ENCODE measurements at regions not wholly inside any gene's neighbourhood (a gene's known extent, or its start where the extent isn't known, plus 50 kb on each side); places are given as distances from the start of the nearest gene placed in this dataset.
A peak's percentile ranks its signal among the peaks of the same experiment; 100 is the strongest.
"Not testable (repeated sequence)": the region's sequence is repeated elsewhere in the genome, so short reads cannot be mapped to it uniquely, and the experiment has no call there.

DNA sequence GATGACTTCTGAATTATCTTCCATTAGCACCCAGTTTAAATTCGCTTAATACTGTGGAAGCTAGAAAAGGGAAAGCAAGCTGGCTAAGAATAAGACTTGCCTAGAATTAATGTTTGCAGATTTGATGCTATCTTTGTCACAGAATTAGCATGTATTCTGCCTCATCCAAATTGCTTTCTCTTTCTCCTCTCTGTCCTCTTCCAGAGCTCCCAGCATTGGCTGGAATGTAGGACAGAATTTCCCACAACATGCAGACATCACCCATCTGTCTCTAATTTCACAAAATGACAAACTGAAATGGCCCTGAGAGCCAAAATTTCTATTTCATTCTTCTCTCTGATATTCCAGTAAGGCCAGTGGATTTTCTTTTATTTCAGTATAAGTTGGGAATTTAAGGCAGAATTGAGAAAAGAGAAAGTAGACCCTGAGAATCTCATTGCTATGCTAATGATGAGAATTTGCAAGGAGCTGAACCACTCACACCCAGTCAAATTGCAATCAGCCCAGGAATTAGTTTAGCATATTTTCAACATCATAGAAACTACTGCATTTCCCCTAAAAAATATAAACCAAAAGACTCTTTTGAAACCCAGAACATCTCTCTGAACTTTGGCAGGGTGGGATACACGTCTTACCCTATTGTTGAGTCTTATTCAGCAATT is 188.8 kb downstream of the RCHY1 start:
- H3K27me3 Mint-ChIP-seq: peaks cover 5% of the 10 kb centered on the region
- no peak overlapping the region for H3K27ac Mint-ChIP-seq
- no peak overlapping the region for H3K4me3 Mint-ChIP-seq
- H3K4me1 Mint-ChIP-seq: no peaks in the 10 kb centered on the region
- H3K36me3 Mint-ChIP-seq: no peaks in the 10 kb centered on the region
- H3K9me3 Mint-ChIP-seq: peaks cover 0 to 1% (median 0%) of the 10 kb centered on the region in 3 donors

- H3K27ac Mint-ChIP-seq: no peak overlapping the region
- no peaks in the 10 kb centered on the region for H3K4me1 Mint-ChIP-seq
- H3K4me3 Mint-ChIP-seq: peak overlapping the region in 1 of 4 donors; percentile 39
- peaks cover 2% of the 10 kb centered on the region for H3K36me3 Mint-ChIP-seq
- H3K27me3 Mint-ChIP-seq: peaks cover 2% of the 10 kb centered on the region
- peaks cover 3 to 7% (median 4%) of the 10 kb centered on the region in 3 donors for H3K9me3 Mint-ChIP-seq
These were observed 192.7 kb downstream of the RCHY1 start for GRCh38 chr4:75321484-75321883.

DNA sequence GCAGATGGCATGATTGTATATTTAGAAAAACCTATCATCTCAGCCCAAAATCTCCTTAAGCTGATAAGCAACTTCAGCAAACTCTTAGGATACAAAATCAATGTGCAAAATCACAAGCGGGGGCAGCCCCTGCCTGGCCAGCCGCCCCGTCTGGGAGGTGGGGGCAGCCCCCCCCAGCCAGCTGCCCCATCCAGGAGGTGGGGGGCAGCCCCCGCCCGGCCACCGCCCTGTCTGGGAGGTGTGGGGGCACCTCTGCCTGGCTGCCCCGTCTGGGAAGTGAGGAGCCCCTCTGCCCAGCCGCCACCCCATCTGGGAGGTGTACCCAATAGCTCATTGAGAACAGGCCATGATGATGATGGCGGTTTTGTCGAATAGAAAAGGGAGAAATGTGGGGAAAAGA is 196.6 kb downstream of the RCHY1 start:
- peaks cover 10 to 26% (median 14%) of the 10 kb centered on the region in 3 donors for H3K9me3 Mint-ChIP-seq
- not testable (repeated sequence) for H3K36me3 Mint-ChIP-seq, H3K4me3 Mint-ChIP-seq, H3K4me1 Mint-ChIP-seq, H3K27ac Mint-ChIP-seq
- H3K27me3 Mint-ChIP-seq: peaks cover 12% of the 10 kb centered on the region

- Mint-ChIP-seq H3K9me3 (peaks cover 4 to 9% (median 5%) of the 10 kb centered on the region in 3 donors), H3K36me3 (no peaks in the 10 kb centered on the region), H3K4me3 (no peak overlapping the region), H3K4me1 (peaks cover 0 to 3% (median 3%) of the 10 kb centered on the region in 3 donors), H3K27ac (no peak overlapping the region), H3K27me3 (peaks cover 14% of the 10 kb centered on the region)
These were observed 206.2 kb downstream of the RCHY1 start for GRCh38 chr4:75308049-75308448.

DNA sequence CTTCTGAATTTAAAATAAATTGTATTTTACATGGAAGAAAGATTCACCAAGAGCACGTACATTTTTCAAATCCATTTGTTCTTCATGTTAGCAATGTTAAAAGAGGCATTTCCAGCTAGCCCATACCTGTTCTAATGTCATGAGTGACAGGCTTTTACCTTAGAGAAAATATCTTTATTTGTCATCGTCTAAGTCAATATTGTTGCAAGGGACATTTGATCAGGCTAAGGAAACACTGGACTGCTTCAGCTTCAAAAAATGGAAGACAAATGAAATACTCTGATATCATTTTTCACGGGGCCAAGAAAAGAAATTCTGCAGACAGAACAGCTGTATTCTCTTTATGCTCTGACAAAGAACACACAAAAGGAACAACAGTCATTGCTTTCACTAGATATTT is 207.7 kb downstream of the RCHY1 start:
- H3K27ac Mint-ChIP-seq: no peak overlapping the region
- peaks cover 0 to 2% (median 2%) of the 10 kb centered on the region in 3 donors for H3K4me1 Mint-ChIP-seq
- no peak overlapping the region for H3K4me3 Mint-ChIP-seq
- peaks cover 4 to 6% (median 4%) of the 10 kb centered on the region in 3 donors for H3K9me3 Mint-ChIP-seq
- peaks cover 18% of the 10 kb centered on the region for H3K27me3 Mint-ChIP-seq
- no peaks in the 10 kb centered on the region for H3K36me3 Mint-ChIP-seq

DNA sequence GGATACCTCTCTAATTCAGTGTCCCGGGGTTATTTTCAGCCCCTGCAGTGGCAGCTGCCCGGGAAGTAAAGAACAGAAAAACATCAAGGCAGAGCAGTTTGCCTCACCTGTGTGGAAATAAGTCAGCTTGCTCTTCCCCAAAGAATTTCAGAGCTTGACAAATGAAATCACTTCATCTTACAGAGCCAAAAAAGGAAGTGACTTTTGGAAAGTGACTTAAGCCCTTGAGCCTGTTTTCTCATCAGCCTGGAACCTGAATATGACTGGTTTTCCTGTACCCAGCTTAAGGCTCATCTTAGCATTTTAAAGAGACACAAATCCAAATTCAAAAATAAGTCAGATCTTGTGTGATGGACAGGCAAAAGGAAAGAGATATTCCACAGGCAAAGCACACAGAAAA is 211.6 kb downstream of the RCHY1 start:
- no peaks in the 10 kb centered on the region for H3K36me3 Mint-ChIP-seq
- no peaks in the 10 kb centered on the region for H3K4me1 Mint-ChIP-seq
- H3K27me3 Mint-ChIP-seq: peaks cover 14% of the 10 kb centered on the region
- no peak overlapping the region for H3K27ac Mint-ChIP-seq
- H3K4me3 Mint-ChIP-seq: no peak overlapping the region
- H3K9me3 Mint-ChIP-seq: peaks cover 2 to 6% (median 3%) of the 10 kb centered on the region in 3 donors

DNA sequence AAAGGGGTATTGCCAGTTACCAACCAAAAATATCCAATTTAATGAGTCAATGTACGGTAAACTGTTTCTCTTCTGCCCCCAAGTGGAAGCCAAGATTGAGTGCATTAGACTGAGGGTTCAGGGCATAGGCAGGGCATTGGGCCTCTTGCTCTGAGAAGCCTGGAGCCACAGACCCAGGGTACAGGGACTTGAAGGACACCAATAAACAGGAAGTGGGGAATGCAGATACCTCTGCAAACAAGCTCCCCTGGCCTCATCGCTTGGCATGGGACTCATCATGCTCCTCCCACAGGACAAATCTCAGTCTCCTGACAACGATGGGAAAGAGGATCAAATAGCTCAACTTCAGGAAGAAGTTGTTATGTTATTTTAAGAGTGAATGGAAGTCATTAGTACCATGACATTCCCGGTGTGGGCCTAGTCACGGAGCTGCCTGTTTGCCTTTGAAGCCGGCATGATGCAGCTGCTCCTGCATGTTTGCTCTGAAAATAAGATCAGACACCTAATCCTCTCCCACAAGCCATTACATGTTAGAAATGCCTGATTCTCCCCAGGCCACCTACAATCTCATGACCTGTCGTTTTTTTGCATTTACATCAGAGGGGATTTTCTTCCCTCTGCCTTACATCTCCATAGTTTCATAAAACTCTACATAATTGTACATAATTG is 224.2 kb downstream of the RCHY1 start:
- no peak overlapping the region for H3K4me3 Mint-ChIP-seq
- no peaks in the 10 kb centered on the region for H3K36me3 Mint-ChIP-seq
- H3K27ac Mint-ChIP-seq: no peak overlapping the region
- no peaks in the 10 kb centered on the region for H3K27me3 Mint-ChIP-seq
- no peaks in the 10 kb centered on the region for H3K9me3 Mint-ChIP-seq
- peaks cover 0 to 7% (median 0%) of the 10 kb centered on the region in 3 donors for H3K4me1 Mint-ChIP-seq

DNA sequence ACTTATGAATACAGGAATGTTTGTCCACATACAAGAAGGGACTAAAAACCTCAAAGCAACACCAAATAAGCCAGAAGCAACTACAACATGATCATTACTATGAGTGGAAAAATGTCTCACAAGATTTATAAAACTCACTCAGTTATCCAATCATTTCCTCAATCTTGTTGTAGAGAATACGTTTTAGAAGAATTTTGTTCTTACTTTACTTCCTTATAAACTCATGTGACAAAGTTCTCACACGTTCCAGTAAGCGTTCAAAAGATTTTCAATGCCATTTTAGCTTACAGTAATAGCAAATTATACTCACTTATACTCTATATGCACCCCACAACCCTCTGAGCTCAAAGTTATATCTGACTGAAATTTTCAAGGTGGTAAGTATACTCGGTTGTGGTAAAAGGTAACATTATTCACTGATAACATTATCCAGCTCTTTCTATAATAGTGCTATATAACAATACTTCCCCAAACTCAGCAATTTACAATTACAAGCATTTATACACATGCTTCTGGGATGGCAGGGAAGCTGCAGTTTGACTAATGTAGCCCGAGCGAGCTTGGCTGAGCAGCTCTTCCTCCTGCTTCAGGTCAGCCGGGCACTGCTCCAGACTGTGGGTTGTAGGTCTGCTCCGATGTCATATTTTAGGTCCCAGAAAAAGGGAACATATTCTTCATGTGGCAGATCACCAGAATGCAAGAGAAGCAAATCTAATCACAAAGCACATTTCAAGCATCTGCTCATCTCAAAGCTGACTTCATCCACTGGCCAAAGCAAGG is 226.3 kb downstream of the RCHY1 start:
- H3K27ac Mint-ChIP-seq: no peak overlapping the region
- no peaks in the 10 kb centered on the region for H3K9me3 Mint-ChIP-seq
- no peaks in the 10 kb centered on the region for H3K27me3 Mint-ChIP-seq
- no peaks in the 10 kb centered on the region for H3K36me3 Mint-ChIP-seq
- peaks cover 0 to 7% (median 0%) of the 10 kb centered on the region in 3 donors for H3K4me1 Mint-ChIP-seq
- no peak overlapping the region for H3K4me3 Mint-ChIP-seq

DNA sequence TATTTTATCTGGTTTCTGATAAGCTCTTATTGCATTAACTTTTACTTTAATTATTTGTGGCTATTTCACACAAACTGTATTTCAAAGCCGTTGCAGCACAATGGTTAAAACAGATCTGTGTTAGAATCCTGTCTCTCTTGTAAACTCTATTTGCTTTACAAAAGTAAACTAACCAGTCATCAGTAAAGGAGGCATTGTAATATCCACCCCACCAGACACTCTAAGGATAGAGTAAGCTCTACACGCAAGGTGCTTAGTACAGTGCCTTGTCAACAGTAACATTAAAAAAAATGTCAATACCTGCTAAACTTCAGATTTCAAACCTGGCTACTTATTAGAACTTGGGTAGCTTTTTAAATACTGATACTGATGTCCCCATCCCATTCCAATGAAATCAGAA is 228.4 kb downstream of the RCHY1 start:
- H3K36me3 Mint-ChIP-seq: no peaks in the 10 kb centered on the region
- no peaks in the 10 kb centered on the region for H3K9me3 Mint-ChIP-seq
- no peak overlapping the region for H3K4me3 Mint-ChIP-seq
- H3K27ac Mint-ChIP-seq: no peak overlapping the region
- no peaks in the 10 kb centered on the region for H3K27me3 Mint-ChIP-seq
- peaks cover 0 to 10% (median 2%) of the 10 kb centered on the region in 3 donors for H3K4me1 Mint-ChIP-seq

DNA sequence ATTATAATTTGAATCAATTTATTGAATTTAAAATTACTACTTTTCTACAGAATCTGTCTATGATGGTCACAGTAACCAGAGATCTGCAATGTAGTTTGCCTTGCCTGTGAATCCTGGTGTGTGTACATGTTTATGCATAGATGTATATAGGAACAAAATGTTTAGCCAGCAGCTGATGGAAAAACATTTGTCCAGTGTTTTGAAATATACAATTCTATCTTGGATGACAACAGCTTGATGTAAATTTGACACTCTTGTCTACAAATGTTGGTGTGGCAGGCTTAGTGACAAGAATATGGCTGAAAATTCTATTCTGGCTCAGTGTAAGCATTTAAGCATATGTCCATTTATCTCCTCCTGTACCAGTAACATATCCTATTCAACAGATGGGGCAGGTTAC is 229.4 kb downstream of the RCHY1 start:
- Mint-ChIP-seq H3K9me3 (peaks cover 0 to 3% (median 2%) of the 10 kb centered on the region in 3 donors), H3K4me1 (peaks cover 0 to 9% (median 2%) of the 10 kb centered on the region in 3 donors), H3K27me3 (no peaks in the 10 kb centered on the region), H3K27ac (no peak overlapping the region), H3K4me3 (no peak overlapping the region), H3K36me3 (no peaks in the 10 kb centered on the region)

GRCh38 chr4:75280461-75280860 is 233.7 kb downstream of the RCHY1 start:
- not testable (repeated sequence) for H3K27me3 Mint-ChIP-seq, H3K4me3 Mint-ChIP-seq, H3K4me1 Mint-ChIP-seq, H3K36me3 Mint-ChIP-seq, H3K9me3 Mint-ChIP-seq, H3K27ac Mint-ChIP-seq

GRCh38 chr4:75259306-75259705 is 254.9 kb downstream of the RCHY1 start:
- Mint-ChIP-seq H3K4me3 (no peak overlapping the region), H3K4me1 (peaks cover 0 to 5% (median 2%) of the 10 kb centered on the region in 3 donors), H3K27me3 (peaks cover 6% of the 10 kb centered on the region)

DNA sequence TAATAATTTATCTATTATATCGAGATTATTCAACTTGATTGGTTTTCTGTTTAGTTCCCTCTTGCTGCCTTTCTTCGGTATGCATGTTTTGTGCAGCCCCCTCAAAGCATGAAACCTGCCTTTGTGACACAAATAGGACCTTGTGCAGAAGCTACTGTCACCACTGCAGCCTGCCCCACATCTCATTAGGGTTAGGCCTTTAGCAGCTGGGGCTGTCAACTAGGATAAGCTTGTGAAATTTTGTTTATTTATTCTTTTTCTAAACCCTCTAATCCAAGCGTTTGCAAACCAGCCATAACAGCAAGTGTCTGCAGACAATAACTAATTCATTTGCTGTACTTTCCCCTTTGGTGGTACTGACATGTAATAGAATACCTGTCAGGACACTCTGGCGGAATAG is 258.9 kb downstream of the RCHY1 start:
- H3K27me3 Mint-ChIP-seq: peaks cover 14% of the 10 kb centered on the region
- no peak overlapping the region for H3K27ac Mint-ChIP-seq
- no peak overlapping the region for H3K4me3 Mint-ChIP-seq
- H3K9me3 Mint-ChIP-seq: no peaks in the 10 kb centered on the region
- peaks cover 9 to 15% (median 14%) of the 10 kb centered on the region in 3 donors for H3K4me1 Mint-ChIP-seq
- H3K36me3 Mint-ChIP-seq: no peaks in the 10 kb centered on the region

More at GRCh38 chr4:75259306-75259705, 254.9 kb downstream of the RCHY1 start:
- peak overlapping the region in 1 of 3 donors; percentile 54 for H3K27ac Mint-ChIP-seq
- peaks cover 0 to 6% (median 0%) of the 10 kb centered on the region in 3 donors for H3K9me3 Mint-ChIP-seq
- H3K36me3 Mint-ChIP-seq: no peaks in the 10 kb centered on the region

DNA sequence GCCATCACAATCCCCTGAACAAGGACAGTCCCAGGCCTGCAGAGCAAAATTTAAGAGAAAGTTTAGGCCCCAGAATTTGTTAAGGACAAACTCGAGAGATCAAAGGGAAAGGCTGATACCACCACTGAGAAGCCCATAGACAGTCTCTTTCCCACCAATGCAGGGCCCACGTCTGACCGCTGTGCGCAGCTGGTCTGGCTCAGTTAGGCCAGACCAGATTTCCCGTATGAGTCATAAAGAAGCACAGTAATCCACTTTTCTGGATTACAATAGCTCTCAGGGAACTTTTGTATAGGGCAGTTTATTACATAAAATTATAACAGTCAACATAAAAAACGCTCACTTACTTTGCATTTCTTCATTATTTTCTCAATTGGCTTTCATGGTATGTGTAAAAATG is 259.5 kb downstream of the RCHY1 start:
- no peaks in the 10 kb centered on the region for H3K9me3 Mint-ChIP-seq
- peaks cover 9 to 15% (median 14%) of the 10 kb centered on the region in 3 donors for H3K4me1 Mint-ChIP-seq
- no peaks in the 10 kb centered on the region for H3K36me3 Mint-ChIP-seq
- H3K27me3 Mint-ChIP-seq: peaks cover 14% of the 10 kb centered on the region
- H3K27ac Mint-ChIP-seq: no peak overlapping the region
- no peak overlapping the region for H3K4me3 Mint-ChIP-seq

GRCh38 chr4:75253094-75253493 is 261.1 kb downstream of the RCHY1 start:
- H3K4me3 Mint-ChIP-seq, H3K27ac Mint-ChIP-seq, H3K9me3 Mint-ChIP-seq, H3K36me3 Mint-ChIP-seq: not testable (repeated sequence)
- Mint-ChIP-seq H3K4me1 (peaks cover 9 to 17% (median 14%) of the 10 kb centered on the region in 3 donors), H3K27me3 (peaks cover 25% of the 10 kb centered on the region)

All from IgD-negative memory B cell (primary cell).